ENCODE measurements at regions not wholly inside any gene's neighbourhood (a gene's known extent, or its start where the extent isn't known, plus 50 kb on each side); places are given as distances from the start of the nearest gene placed in this dataset.
"Not testable (repeated sequence)": the region's sequence is repeated elsewhere in the genome, so short reads cannot be mapped to it uniquely, and the experiment has no call there.

DNA sequence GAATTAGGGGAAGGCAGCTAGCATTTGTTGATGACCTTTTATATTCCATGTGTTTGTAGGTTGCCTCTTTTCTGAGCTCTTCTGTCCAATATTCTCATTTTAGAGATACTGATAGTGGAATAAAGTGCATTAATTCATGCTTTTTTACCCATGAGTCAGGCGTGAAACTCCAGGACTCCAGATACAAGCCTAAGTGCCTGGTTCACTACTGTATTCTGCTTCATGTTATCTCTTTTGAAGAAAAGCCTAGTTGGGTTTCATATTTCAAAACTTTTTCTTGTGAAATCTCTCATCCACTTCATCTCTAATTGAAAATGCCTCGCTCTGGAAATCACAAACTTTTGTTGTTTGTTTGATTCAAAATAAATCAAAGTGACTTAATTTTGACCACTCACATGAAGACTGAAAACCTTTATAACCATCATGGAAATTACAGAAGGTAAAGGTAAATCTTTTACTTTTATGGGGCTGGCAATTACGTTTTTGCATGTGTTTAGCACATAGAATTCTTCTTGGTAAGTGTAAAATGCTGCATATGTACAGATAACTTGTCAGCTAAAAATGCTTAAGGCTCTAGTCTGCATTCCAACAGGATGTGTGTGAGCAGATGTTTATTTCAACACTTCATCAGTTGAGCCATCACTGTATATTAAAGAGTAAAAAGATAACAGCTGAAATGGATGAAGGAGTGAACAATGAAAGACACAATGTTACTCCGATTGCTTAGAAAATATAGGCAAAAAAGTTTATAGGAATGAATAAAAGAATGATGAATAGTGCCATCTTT lies 961.8 kb upstream of the CELF2 start:
- H3K9me3 Mint-ChIP-seq, result no peaks in the 10 kb centered on the region
- no peak overlapping the region for H3K4me3 Mint-ChIP-seq
- H3K27ac Mint-ChIP-seq, result no peak overlapping the region
- no peaks in the 10 kb centered on the region for H3K36me3 Mint-ChIP-seq (ENCODE audit: low read depth)
- H3K27me3 Mint-ChIP-seq (ENCODE audit: low read depth, poor library complexity), result no peaks in the 10 kb centered on the region
- no peaks in the 10 kb centered on the region for H3K4me1 Mint-ChIP-seq
- TF ChIP-seq CTCF (IDR thresholded peaks at IDR 0.05), result no peak
- DNase-seq, result no peak

- no peak for DNase-seq
- no peaks in the 10 kb centered on the region for H3K27me3 Mint-ChIP-seq (ENCODE audit: low read depth, poor library complexity)
- no peaks in the 10 kb centered on the region for H3K9me3 Mint-ChIP-seq
- no peaks in the 10 kb centered on the region for H3K4me1 Mint-ChIP-seq
- TF ChIP-seq CTCF (IDR thresholded peaks at IDR 0.05), result no peak
- H3K27ac Mint-ChIP-seq, result no peak overlapping the region
- no peak overlapping the region for H3K4me3 Mint-ChIP-seq
- no peaks in the 10 kb centered on the region for H3K36me3 Mint-ChIP-seq (ENCODE audit: low read depth)
Observed at GRCh38 chr10:10056961-10057360, 960.7 kb upstream of the CELF2 start.

- Mint-ChIP-seq H3K36me3 (ENCODE audit: low read depth) (no peaks in the 10 kb centered on the region), H3K9me3 (peaks cover 10% of the 10 kb centered on the region), H3K4me1 (peaks cover 16% of the 10 kb centered on the region), H3K4me3 (no peak overlapping the region), H3K27me3 (ENCODE audit: low read depth, poor library complexity) (peaks cover 2% of the 10 kb centered on the region), H3K27ac (no peak overlapping the region)
- DNase-seq, result no peak
- TF ChIP-seq CTCF (IDR thresholded peaks at IDR 0.05), result no peak
Observed at GRCh38 chr10:10067644-10068043, 950.0 kb upstream of the CELF2 start.

DNA sequence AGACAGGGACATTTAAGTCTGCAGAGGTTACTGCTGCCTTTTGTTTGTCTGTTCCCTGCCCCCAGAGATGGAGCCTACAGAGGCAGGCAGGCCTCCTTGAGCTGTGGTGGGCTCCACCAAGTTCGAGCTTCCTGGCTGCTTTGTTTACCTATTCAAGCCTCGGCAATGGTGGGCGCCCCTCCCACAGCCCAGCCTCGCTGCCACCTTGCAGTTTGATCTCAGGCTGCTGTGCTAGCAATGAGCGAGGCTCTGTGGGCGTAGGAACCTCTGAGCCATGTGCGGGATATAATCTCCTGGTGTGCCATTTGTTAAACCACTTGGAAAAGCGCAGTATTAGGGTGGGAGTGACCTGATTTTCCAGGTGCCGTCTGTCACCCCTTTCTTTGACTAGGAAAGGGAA lies 942.8 kb upstream of the CELF2 start:
- not testable (repeated sequence) for H3K4me3 Mint-ChIP-seq; H3K36me3 Mint-ChIP-seq (ENCODE audit: low read depth); DNase-seq; H3K27ac Mint-ChIP-seq; H3K4me1 Mint-ChIP-seq; H3K27me3 Mint-ChIP-seq (ENCODE audit: low read depth, poor library complexity)
- H3K9me3 Mint-ChIP-seq, result peaks cover 40% of the 10 kb centered on the region

DNA sequence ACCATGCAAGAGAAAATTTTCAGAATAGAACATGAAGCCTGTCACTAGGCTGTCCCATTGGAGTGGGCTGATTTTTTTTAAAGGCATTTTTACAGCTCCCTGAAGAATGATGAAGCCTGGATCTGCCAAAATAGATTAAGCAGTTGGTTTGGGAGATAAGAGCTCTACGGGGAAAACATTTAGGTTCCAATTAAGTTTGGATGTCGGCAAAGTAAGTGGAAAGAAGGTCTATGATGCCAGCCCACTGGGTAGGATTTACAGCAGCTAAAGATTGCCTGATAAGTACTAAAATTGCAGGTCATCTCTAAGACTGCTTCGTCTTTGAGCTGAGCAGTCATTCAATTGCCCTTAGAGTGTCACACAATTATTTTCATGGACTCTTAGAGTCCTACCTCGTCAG lies 939.2 kb upstream of the CELF2 start:
- no peak for DNase-seq
- H3K27me3 Mint-ChIP-seq (ENCODE audit: low read depth, poor library complexity), result no peaks in the 10 kb centered on the region

DNA sequence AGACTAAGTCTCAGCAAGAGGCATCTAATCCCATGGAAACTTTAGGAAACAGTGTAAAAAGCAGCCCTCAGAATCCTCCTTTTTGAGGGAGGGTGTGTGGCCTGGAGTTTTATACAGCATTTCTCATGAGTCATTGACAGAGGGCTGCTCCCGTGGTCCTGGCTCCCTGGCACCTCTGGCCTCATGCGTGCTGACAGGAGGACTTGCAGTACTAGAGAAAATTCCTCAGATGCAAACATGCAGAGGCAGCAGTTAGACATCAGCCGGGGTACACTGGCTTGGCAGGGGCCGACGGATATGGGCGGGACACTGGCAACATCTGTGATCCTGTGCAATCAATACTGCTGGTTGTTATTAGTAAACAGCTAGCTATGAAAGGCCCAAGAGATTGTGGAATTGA lies 925.1 kb upstream of the CELF2 start:
- TF ChIP-seq CTCF (IDR thresholded peaks at IDR 0.05), result no peak
- no peaks in the 10 kb centered on the region for H3K9me3 Mint-ChIP-seq

More for the DNA sequence above, 939.2 kb upstream of the CELF2 start:
- H3K4me3 Mint-ChIP-seq, result no peak overlapping the region
- peaks cover 29% of the 10 kb centered on the region for H3K9me3 Mint-ChIP-seq
- H3K27ac Mint-ChIP-seq, result no peak overlapping the region
- no peak for TF ChIP-seq CTCF (IDR thresholded peaks at IDR 0.05)
- H3K36me3 Mint-ChIP-seq (ENCODE audit: low read depth), result peaks cover 5% of the 10 kb centered on the region
- no peaks in the 10 kb centered on the region for H3K4me1 Mint-ChIP-seq

More for the DNA sequence above, 925.1 kb upstream of the CELF2 start:
- peak; percentile 5 for DNase-seq
- no peaks in the 10 kb centered on the region for H3K36me3 Mint-ChIP-seq (ENCODE audit: low read depth)
- peaks cover 2% of the 10 kb centered on the region for H3K27me3 Mint-ChIP-seq (ENCODE audit: low read depth, poor library complexity)
- H3K4me1 Mint-ChIP-seq, result peaks cover 9% of the 10 kb centered on the region
- no peak overlapping the region for H3K27ac Mint-ChIP-seq
- H3K4me3 Mint-ChIP-seq, result no peak overlapping the region

Data from nephron progenitor cell (in vitro differentiated cells).